Stimulated activated CD4-positive, alpha-beta T cell treated with anti-CD3 and anti-CD28 coated beads, Interleukin-12 subunit alpha, Interleukin-12 subunit beta, amount 100 ng/mL, for 24 hours (primary cell): ENCODE measurements at regions not wholly inside any gene's neighbourhood (a gene's known extent, or its start where the extent isn't known, plus 50 kb on each side); places are given as distances from the start of the nearest gene placed in this dataset.
"Not testable (repeated sequence)": the region's sequence is repeated elsewhere in the genome, so short reads cannot be mapped to it uniquely, and the experiment has no call there.

Experiments
- DNase-seq, 2 experiments: peaks; one replicate each; pipeline ENCODE4 v3.0.0-alpha.2; 2020; ENCODE audit warnings: low read depth in 2 of 2

- DNase-seq: not testable (repeated sequence)
These were observed 1180.9 kb downstream of the REEP3 start for GRCh38 chr10:64702086-64702485.

DNA sequence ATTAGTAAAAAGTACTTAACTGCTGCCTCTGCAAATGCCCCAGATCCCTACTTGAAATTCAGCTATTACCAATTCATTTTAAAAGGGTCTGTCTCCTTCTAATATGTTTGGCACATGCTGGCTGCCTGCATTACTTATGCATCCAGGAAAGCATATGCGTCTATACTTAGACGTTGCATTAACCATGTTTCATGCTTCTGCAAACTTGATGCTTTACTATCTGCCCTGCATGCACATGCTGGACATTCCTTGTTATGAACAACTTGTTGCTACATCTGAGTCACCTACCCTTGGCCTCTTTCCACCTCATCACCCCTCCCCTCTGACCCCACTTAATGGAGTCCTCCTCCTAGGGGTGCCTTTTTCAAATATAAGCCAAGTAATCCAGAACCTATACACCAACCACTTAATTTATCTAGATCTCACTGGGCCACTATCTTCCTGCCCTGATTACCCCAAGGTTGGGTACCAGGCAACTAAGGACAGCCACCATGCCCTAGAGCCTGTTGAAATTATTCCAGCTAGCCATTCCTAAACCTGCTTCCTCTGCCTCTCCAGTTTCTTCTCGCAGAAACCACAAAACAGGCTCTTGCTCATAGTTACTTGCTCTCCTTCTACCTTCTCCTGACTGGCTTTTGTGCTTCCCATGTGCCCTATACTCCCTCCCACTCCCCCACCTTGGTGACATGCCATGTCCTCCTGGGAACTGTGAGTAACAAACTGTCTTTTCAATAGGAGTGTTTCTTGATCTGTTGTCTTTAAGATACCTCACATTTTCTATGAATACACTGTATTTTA is 1187.9 kb downstream of the REEP3 start:
- no peak for DNase-seq

DNA sequence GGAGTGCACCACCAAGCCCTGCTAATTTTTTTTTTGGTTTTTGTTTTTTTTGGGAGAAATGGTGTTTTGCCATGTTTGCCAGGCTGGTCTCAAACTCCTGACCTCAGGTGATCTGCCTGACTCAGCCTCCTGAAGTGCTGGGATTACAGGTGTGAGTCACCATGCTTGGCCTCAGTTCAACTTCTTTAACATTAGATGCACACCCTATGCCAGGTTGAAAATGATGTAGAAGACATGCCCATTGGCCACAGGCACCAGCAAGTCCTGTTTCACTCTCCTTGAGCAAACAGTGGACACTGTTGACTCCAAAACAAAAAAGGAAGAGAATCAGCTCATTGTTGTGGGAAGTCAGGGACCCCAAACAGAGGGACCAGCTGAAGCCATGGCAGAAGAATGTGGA is 1205.3 kb downstream of the REEP3 start:
- no peak for DNase-seq

DNA sequence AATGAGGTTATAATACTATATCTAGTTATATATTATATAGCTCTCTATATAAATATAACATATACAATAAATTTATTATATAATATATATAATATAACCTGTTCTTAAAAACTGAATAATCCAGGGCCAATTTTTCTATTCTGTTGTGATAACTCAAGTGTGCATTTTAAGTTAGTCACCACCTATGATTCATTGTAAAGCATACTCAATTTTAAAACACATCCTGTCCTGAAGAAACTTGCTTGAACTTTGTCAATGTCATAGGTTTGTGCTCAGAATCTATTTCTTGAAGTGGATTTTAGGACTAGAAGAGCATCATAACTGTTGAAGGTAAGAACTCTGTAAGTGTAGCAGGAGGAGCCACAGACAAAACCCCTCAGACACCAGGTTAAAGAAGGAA is 1209.8 kb downstream of the REEP3 start:
- DNase-seq: no peak

DNA sequence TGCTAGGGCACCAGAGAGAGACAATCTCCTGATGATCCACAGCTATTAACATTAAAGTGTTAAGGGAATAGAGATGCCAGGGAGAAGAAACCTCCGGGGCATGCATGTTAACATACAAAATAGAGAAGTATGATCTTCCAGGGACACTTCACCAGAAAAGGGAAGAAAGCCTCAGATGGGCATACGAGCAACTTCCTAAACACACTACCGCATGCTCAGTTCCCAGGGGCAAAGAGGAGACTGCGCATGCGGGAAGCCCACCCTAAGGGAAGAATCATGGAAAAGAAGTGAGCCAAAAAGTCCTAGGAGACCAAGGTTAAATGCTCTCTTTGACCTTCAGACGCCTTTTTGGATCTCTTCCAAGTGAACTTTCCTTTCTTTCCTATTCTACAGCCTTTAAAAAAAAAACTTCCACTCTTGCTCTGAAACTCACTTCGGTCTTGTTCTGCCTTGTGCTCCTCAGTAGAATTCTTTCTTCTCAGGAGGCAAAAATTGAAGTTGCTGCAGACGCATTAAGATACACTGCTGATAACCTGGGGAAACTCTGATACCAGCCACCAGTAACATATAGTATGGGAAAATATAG is 1211.3 kb downstream of the REEP3 start:
- no peak for DNase-seq

DNA sequence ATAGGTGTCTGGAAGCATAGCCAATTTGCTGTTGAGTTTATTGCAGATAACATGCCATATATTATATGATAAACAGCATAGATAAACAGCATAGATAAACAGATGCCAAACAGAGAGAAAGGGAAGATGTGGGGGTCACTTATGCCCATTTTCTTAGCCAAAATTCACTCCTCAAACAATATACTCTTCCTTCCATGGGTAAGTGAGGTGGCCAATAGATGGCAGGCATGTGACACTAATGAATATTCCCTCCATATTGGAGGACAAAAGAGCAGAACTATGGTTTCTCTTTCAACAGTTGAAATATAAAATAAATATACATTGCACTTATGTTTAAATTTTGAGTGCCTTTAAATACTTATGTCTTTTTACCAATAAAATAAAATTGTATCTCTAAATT is 1212.8 kb downstream of the REEP3 start:
- DNase-seq: no peak

- DNase-seq: no peak
These were observed 1217.3 kb downstream of the REEP3 start for GRCh38 chr10:64738462-64738861.

DNA sequence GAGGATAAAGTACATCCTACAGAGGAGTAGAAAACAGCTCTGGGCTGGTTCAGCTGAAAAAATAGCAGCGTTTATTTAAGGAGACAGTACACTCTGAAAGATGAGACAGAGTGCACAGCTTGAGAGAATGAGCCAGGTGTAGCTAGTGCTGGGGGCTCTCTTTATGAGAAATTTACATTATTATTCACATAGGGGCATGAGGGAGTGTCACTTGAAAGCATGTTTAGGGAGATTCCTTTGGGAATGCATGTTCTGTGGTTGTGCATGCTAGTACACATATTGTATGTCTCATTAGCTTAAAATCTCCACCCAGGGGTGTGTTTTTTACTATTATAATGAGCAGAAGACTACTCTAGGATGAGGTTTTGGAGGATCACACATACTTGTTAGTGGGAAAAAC is 1224.4 kb downstream of the REEP3 start:
- no peak for DNase-seq

DNA sequence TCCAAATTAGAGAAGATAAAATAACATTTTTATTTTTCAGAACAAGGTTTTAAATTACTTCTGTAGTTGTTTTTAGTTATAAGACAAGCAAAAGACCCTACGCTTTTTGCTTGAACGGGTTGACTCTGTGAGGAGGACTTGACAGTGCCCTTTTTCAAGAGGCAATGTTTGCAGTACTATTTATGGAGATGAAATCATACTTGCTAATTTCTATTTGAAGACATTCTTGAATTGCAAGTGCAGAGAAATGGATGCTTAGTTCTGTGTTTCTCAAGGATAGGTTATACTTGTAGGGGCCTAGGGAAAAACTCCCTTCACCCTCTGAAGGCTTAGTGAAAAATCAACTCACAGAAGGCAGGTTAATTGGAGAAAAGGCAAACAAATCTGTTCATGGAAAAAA is 1229.5 kb downstream of the REEP3 start:
- DNase-seq: no peak

DNA sequence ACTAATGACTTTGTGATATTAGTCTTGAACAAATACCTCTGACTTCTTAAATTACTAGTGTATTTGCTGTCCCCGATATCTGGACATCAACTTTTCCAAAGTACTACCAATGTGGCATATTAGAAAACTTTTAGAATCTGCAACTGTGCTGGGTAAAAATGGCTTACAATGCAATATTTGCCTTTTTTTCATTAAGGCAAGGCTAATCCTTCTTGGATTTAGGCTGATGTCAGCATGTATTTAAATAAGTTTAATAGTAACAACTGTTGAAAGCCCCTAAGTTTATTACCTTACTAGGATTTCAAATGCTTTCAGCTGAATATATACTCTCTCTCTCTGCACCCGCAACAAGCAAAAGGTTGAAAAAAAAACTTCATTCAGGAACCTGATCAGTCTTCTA is 1232.3 kb downstream of the REEP3 start:
- no peak for DNase-seq

GRCh38 chr10:64760371-64760770 is 1239.2 kb downstream of the REEP3 start:
- DNase-seq: no peak

DNA sequence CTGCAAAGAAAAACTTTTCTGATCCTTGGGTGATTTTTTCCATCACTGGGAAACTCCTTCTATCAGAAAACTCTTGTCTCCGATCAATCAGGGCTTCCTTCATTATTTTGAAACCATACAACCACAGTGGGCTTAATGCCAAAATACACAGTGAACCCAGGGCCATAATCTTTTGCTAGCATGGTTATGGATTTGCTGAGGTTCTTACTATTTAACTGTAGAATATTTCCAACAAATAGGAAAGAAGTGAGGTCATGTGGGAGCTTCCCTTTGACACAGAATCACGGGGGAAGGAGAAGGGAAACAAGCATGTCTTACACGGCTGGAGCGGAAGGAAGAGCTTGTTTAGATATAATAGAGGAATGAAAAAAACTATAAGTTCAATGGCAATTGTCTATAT is 1241.7 kb downstream of the REEP3 start:
- DNase-seq: no peak

GRCh38 chr10:64765498-64765897 is 1244.3 kb downstream of the REEP3 start:
- DNase-seq: no peak

DNA sequence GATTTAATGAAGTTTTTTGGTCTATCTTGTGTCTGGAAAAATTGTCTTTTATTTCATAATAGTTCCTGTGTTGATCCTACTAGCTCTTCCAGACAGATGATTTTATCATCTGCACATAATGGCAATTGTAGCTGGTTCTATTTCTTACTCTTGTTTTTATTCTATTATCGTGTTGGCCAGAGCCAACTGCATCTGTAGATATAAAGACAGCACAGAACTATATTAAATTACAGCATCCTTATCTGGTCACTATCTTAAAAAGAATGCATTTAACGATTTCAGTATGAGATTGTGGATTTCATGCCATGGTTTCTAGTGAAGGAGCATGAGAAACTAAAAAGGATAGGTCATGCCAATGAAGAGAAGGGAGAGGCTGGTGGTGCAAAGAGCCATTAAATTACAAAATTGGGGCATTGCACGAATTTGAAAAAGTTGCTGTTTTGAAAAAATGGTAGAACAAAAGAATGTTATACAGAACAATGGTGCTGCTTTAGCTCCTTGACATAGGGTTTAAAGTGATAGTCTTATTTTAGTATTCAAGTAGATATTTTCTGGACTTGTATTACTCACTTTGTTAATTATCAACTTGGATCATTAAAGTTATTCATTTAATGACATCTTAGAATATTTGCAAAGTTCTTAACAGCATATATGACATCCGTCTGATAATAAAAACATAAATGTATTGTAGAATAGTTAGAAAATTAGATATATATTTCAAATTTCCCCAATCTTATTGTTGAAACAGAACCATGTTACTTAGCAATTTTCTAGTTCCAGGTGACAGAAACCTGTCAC is 1250.3 kb downstream of the REEP3 start:
- no peak for DNase-seq

GRCh38 chr10:64773357-64773756 is 1252.2 kb downstream of the REEP3 start:
- DNase-seq: no peak

- not testable (repeated sequence) for DNase-seq
These were observed 1263.2 kb downstream of the REEP3 start for GRCh38 chr10:64784451-64784850.

DNA sequence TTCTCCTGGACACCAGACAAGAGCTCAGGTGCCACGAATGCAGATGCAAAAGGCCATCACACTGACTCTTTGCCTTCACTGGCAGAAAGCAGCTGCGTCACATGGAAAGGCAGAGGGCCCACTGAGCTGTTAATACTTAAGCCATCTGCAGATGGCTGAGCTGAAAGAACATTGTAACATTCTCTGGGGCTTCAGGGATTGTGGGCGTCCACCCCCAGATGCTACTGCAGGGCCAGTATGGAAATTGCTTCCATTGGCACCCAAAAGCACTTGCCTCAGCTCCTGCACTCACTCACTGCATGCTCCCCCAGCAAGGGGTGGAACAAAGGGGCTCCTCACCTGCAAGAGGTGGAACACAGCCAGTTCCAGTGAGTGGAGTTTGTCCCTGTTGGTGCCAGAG is 1264.6 kb downstream of the REEP3 start:
- DNase-seq: no peak

DNA sequence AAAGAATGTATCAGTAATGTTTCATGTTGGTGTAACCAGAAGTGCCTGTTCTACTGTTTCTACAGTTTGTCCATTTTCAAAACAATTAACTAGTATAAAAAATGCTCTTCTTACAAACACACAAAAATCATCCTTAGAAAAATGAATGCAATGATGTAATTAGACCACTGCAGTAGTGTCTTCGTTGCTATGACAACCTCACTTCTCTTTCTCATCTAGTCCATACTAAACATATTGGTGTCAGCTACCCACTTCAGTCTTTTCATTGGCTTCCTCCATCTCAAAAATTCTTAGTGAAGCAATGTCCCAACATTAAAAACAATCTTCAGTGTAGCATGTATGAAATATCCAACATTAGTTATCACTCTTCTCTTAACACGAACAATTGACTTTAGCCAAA is 1265.8 kb downstream of the REEP3 start:
- no peak for DNase-seq

- no peak for DNase-seq
These were observed 1274.6 kb downstream of the REEP3 start for GRCh38 chr10:64795847-64796246.

DNA sequence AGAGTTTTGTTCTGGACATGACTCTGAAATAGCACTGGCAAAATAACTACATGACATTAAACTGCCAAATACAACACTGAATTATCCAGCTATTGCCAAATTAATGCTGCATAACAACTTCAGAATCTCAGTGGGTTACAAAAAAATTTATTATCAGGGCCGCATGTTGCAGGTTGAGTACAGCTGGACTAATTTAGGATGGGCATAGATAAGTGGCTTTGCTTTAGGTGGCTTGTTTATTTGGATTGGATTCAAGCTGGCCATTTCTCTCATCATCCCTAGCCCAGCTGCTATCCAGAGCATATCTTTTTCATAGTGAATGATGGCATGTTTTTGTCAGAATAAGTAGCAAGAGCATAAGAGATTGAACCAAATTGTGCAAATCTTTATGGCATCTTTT is 1277.1 kb downstream of the REEP3 start:
- DNase-seq: no peak

DNA sequence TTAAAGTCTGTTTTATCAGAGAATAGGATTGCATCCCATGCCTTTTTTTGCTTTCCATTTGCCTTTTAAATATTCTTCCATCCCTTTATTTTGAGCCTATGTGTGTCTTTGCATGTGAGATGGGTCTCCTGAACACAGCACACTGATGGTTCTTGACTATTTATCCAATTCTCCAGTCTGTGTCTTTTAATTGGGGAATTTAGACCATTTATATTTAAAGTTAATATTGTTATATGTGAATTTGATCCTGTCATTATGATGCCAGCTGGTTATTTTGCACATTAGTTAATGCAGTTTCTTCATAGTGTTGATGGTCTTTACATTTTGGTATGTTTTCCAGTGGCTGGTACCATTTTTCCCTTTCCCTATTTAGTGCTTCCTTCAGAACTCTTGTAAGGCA is 1287.0 kb downstream of the REEP3 start:
- not testable (repeated sequence) for DNase-seq

DNA sequence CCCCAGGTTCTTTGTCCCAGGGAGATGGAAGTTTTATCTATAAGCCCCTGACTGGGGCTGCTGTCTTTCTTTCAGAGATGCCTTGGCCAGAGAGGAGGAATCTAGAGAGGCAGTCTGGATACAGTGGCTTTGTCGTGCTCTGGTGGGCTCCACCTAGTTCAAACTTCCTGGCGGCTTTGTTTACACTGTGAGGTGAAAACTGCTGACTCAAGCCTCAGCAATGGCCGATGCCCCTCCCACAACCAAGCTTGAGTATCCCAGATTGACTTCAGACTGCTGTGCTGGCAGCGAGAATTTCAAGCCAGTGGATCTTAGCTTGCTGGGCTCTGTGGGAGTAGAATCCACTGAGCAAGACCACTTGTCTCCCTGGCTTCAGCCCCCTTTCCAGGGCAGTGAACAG is 1288.8 kb downstream of the REEP3 start:
- not testable (repeated sequence) for DNase-seq

DNA sequence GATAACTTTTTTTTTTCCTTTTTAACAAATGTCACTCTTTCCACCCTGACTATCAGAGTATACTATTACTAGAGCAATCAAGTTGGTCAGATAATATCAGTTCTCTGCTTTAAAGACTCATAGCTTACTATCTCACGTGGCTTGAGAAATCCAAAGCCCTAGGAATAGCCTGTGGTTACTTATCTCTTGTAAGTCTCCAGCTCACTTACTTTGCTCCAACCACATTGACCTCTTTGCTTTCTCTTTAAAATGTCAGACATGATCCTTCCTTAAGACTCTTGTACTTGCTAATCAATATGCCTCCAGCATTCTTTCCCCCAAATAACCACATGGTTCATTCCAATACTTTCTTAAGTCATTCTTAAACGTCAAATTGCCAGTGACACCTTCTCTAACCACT is 1292.2 kb downstream of the REEP3 start:
- no peak for DNase-seq
